GM10266 (cell line): ENCODE measurements at regions not wholly inside any gene's neighbourhood (a gene's known extent, or its start where the extent isn't known, plus 50 kb on each side); places are given as distances from the start of the nearest gene placed in this dataset.

Experiments used
- DNase-seq: peaks from one replicate; pipeline ENCODE4 v3.0.0; 2012; ENCODE audit errors: extremely low spot score
- TF ChIP-seq, protein P1 (sequence below): IDR thresholded peaks from 2 replicates; pipeline ENCODE4 v1.5.1; 2012; ENCODE audit warnings: mild to moderate bottlenecking, low read depth; ENCODE audit not compliant: control insufficient read depth, insufficient read depth; ENCODE audit errors: missing control alignments

GRCh38 chr2:220191737-220192136, 564.3 kb downstream of the SLC4A3 start:
- no peak for DNase-seq
- TF ChIP-seq, protein P1, sequence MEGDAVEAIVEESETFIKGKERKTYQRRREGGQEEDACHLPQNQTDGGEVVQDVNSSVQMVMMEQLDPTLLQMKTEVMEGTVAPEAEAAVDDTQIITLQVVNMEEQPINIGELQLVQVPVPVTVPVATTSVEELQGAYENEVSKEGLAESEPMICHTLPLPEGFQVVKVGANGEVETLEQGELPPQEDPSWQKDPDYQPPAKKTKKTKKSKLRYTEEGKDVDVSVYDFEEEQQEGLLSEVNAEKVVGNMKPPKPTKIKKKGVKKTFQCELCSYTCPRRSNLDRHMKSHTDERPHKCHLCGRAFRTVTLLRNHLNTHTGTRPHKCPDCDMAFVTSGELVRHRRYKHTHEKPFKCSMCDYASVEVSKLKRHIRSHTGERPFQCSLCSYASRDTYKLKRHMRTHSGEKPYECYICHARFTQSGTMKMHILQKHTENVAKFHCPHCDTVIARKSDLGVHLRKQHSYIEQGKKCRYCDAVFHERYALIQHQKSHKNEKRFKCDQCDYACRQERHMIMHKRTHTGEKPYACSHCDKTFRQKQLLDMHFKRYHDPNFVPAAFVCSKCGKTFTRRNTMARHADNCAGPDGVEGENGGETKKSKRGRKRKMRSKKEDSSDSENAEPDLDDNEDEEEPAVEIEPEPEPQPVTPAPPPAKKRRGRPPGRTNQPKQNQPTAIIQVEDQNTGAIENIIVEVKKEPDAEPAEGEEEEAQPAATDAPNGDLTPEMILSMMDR: no peak

DNA sequence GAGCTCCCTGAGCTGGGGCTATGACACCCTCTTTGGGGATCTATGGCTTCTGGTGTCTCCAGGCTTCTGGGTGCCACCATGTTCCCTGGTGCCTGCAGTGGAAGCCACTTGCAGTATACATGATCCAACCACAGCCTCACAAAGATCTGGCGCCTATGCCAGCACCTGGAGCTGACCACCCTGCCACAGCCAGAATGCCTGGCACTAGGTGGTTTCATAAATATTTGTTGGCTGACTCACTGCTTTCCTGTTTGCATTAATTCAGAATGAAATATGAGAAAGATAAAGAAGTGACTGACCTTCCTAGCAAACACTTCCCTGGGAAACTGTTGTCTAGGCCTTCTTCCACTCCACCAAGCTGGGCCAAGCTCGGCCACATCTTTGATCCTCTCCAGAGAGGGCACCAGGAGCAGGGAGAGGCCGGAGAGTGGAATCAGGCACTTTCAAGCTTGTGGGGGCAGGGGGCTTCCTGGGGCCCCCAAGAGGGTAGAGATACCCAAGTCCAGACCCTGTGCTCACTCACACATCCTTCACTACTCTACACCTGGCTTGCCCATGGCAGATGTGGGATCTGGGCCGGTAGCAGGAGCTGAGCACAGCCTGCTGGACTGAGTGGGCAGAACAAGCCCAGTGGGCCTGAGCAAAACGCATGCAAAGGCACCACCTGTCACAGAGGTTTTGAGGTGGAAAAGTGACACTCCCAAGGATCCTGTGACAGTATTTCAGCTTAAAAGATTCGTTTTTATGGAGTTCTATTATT, 565.7 kb downstream of the SLC4A3 start:
- DNase-seq: no peak
- TF ChIP-seq, protein P1: no peak

DNA sequence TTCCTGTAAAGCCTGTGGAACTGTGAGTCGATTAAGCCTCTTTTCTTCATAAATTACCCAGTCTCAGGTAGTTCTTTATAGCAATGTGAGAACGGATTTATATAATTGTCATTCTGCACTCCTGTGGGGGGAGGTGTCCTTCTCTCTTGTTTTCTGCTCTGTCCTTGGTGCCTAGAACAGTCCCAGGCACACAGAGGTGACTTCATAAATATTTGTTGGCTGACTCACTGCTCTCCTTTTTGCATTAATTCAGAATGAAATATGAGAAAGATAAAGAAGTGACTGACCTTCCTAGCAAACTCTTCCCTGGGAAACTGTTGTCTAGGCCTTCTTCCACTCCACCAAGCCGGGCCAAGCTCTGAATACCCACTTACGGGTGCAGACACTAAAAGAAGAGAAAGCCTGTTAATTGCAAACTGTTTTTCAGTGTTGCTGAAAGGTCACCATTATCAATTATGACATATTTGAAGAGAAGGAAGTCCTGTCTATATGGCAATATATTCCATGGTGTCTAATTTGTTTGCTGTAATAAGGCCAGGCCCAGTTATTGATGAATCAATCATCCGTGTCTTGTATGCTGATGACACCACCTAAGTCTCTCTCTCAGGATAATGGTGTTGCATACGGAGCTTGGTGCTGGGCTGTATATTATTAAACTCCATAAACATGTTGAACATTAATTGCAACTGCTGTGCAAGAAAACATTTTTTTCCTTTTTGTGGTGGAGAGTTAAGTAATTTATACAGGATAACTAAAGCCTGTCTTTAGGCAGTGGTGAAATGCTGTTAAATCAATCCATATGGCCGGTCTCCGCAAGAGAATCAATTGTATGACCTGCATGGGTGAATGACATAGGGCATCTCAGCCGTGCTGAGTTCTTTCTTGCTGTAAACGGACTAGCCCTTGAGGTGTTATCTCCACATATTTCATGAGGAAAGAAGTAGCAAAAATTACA, 567.5 kb downstream of the SLC4A3 start:
- DNase-seq: no peak

DNA sequence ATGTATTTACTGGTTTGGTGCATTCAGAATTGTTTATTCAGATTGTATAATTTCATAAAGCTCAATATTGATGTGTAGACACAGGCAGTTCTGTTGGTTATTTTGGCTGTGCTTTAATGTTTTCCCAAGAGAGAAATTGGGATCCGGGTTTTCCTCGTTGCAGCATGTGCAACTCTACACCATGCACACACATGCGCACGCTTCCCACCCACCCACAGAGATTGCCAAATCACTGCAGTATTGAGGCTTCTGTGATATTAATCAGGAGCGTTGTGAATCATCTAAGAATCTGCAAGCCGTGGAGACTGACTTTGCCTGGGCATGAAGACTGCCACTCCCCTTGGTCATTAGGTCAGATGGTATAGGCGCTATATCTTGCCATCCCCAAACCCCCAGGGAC, 571.5 kb downstream of the SLC4A3 start:
- DNase-seq: no peak
- TF ChIP-seq, protein P1: no peak

More for the DNA sequence above, 567.5 kb downstream of the SLC4A3 start:
- TF ChIP-seq, protein P1: no peak

DNA sequence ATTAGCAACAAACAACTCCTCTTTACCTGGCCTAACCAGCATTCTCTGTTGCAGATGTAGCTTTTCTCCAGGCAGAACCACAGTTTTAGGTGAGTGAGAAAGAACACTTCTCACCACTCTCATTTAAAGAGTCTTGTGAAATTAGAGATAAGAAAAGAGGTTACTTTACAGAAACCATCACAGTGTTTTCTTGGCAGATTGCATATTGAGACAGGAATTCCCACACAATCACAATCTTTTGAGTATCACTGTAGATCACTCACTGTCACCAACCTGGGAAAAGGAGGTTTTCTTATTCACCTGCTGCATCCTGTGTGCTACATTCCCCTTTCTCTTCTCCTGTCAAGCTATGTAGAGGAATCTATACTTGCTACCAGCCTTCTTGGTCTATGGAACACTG, 574.6 kb downstream of the SLC4A3 start:
- DNase-seq: no peak
- TF ChIP-seq, protein P1: no peak

DNA sequence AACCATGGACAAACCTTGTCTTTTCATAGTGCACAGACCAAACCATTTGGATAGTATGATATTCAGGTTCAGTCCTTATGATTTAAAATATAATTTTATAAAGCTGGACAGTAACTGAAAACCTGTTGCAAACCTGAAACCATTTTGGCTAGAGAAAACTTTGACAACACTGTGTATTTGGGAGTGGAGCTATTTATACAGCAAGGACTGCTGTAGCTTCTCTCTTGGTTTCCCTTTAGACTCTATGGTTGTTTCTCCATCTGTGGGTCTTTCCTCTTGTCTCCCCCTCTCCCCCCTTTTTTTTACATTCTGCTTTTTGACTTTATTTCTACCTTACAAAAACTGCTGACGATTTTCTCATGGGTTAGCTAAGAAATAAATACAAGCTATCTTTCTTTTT, 581.7 kb downstream of the SLC4A3 start:
- TF ChIP-seq, protein P1: no peak
- DNase-seq: no peak
